Suprapubic skin (tissue), 4 donors: ENCODE measurements at regions not wholly inside any gene's neighbourhood (a gene's known extent, or its start where the extent isn't known, plus 50 kb on each side); places are given as distances from the start of the nearest gene placed in this dataset.
"Not testable (repeated sequence)": the region's sequence is repeated elsewhere in the genome, so short reads cannot be mapped to it uniquely, and the experiment has no call there.

Experiments
- DNase-seq, 2 donors: peaks; one replicate each; pipeline ENCODE4 v3.0.0-alpha.2; 2019; ENCODE audit warnings: low spot score in 2 of 2
- H3K27ac ChIP-seq: fragments of 200-600 bp; sonication (generic); one replicate; pipeline ENCODE4 v1.5.1; 2019
- H3K27me3 ChIP-seq: fragments of 200-600 bp; sonication (generic); one replicate; pipeline ENCODE4 v1.5.1; 2019
- H3K36me3 ChIP-seq: fragments of 200-600 bp; sonication (generic); one replicate; pipeline ENCODE4 v1.5.1; 2019
- H3K4me1 ChIP-seq: fragments of 200-600 bp; sonication (generic); one replicate; pipeline ENCODE4 v1.5.1; 2019
- H3K4me3 ChIP-seq: fragments of 200-600 bp; sonication (generic); one replicate; pipeline ENCODE4 v1.5.1; 2019; ENCODE audit warnings: mild to moderate bottlenecking
- H3K9me3 ChIP-seq: fragments of 200-600 bp; sonication (generic); one replicate; pipeline ENCODE4 v1.5.1; 2019
- EP300 ChIP-seq: sonication (generic); formaldehyde crosslinking; IDR thresholded peaks from one replicate; pipeline ENCODE4 v1.6.1; 2017; ENCODE audit warnings: antibody characterized with exemption
- POLR2A ChIP-seq, 2 donors: fragments of 450-650 bp; IDR thresholded peaks; one replicate each; pipeline ENCODE4 v1.6.1; 2017; ENCODE audit warnings: antibody characterized with exemption in 2 of 2, mild to moderate bottlenecking in 2 of 2, moderate library complexity in 2 of 2
- POLR2AphosphoS5 ChIP-seq, 3 donors: sonication (generic); formaldehyde crosslinking; IDR thresholded peaks; one replicate each; pipeline ENCODE4 v1.6.1; 2017; ENCODE audit warnings: antibody characterized with exemption in 3 of 3
- WGBS: methylation state at CpG from one replicate; pipeline ENCODE4 v1.1.5; 2018; 5-methylcytosine and 5-hydroxymethylcytosine counted together
- TF ChIP-seq, protein P1 (sequence below), 2 donors: fragments of 200-600 bp in 1 of 2; fragments of 450-650 bp in 1 of 2; sonication (generic) in 1 of 2; IDR thresholded peaks; one replicate each; pipeline ENCODE4 v1.5.1; 2016 to 2019; ENCODE audit warnings: antibody characterized with exemption in 2 of 2, mild to moderate bottlenecking in 1 of 2, moderate library complexity in 1 of 2

DNA sequence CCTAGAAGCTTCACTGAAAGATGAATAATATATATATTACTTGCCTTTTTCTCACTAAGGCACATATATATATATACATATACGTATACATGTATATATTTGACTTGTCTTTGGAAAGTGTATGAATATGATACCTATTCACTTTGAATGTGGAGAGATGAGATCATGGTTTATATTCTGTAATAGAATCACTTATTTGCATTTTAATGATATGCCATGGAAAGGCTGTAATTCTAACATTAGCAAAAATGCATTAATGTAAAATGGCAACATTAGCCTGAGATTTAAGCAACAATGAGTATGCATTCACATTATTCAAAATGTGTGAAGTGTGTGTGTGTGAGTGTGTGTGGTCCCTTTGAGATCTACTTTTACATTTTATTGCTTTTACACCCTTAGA lies 54.5 kb upstream of the PRKD1 start:
- H3K4me1 ChIP-seq = no peaks in the 10 kb centered on the region
- no peak for DNase-seq
- no peak overlapping the region for H3K4me3 ChIP-seq
- 93% methylated on average over 1 of the region's 1 CpG for WGBS
- H3K27me3 ChIP-seq = no peaks in the 10 kb centered on the region
- no peak for TF ChIP-seq POLR2A (IDR thresholded peaks at IDR 0.05)
- no peak for TF ChIP-seq POLR2AphosphoS5 (IDR thresholded peaks at IDR 0.05)
- TF ChIP-seq, protein P1, sequence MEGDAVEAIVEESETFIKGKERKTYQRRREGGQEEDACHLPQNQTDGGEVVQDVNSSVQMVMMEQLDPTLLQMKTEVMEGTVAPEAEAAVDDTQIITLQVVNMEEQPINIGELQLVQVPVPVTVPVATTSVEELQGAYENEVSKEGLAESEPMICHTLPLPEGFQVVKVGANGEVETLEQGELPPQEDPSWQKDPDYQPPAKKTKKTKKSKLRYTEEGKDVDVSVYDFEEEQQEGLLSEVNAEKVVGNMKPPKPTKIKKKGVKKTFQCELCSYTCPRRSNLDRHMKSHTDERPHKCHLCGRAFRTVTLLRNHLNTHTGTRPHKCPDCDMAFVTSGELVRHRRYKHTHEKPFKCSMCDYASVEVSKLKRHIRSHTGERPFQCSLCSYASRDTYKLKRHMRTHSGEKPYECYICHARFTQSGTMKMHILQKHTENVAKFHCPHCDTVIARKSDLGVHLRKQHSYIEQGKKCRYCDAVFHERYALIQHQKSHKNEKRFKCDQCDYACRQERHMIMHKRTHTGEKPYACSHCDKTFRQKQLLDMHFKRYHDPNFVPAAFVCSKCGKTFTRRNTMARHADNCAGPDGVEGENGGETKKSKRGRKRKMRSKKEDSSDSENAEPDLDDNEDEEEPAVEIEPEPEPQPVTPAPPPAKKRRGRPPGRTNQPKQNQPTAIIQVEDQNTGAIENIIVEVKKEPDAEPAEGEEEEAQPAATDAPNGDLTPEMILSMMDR (IDR thresholded peaks at IDR 0.05) = no peak
- TF ChIP-seq EP300 = no peak
- H3K27ac ChIP-seq = no peak overlapping the region
- no peaks in the 10 kb centered on the region for H3K9me3 ChIP-seq
- no peaks in the 10 kb centered on the region for H3K36me3 ChIP-seq

GRCh38 chr14:29982993-29983392 lies 55.3 kb upstream of the PRKD1 start:
- no peak for DNase-seq

GRCh38 chr14:29990344-29990857 lies 62.8 kb upstream of the PRKD1 start:
- H3K4me1 ChIP-seq, H3K27ac ChIP-seq, DNase-seq, H3K36me3 ChIP-seq, H3K4me3 ChIP-seq, H3K27me3 ChIP-seq, H3K9me3 ChIP-seq: not testable (repeated sequence)
- WGBS = 81% methylated on average over 30 of the region's 30 CpGs

More at GRCh38 chr14:29982993-29983392, 55.3 kb upstream of the PRKD1 start:
- H3K36me3 ChIP-seq = no peaks in the 10 kb centered on the region
- no peak overlapping the region for H3K4me3 ChIP-seq
- no peak overlapping the region for H3K27ac ChIP-seq
- WGBS = 73% methylated on average over 1 of the region's 1 CpG
- no peaks in the 10 kb centered on the region for H3K9me3 ChIP-seq
- no peaks in the 10 kb centered on the region for H3K27me3 ChIP-seq
- no peaks in the 10 kb centered on the region for H3K4me1 ChIP-seq
- no peak for TF ChIP-seq POLR2A (IDR thresholded peaks at IDR 0.05)
- TF ChIP-seq POLR2AphosphoS5 (IDR thresholded peaks at IDR 0.05) = no peak
- TF ChIP-seq, protein P1 (IDR thresholded peaks at IDR 0.05) = no peak
- TF ChIP-seq EP300 = no peak

DNA sequence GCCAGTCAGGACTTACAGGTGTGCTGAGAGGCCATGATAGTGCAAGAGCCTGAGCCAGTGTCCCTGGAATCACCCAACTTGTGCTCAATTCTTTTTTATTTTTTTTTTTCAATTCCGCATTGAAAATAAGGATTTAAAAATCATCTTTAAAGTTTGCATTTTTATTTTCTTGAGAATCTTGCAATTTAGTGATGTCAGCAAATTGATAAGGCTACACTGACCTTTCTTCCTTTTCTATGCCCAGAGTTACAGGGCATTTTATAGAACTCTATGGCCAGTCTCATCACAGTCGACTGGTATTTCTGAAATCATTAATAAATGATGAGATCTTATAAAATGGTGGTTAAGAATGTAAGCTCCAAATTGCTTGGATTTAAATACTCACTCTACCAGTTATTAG lies 63.3 kb upstream of the PRKD1 start:
- Histone ChIP-seq H3K27me3 (no peaks in the 10 kb centered on the region), H3K4me3 (no peak overlapping the region), H3K27ac (no peak overlapping the region), H3K4me1 (no peaks in the 10 kb centered on the region), H3K9me3 (no peaks in the 10 kb centered on the region), H3K36me3 (no peaks in the 10 kb centered on the region)
- TF ChIP-seq EP300 (no peak), POLR2AphosphoS5 (IDR thresholded peaks at IDR 0.05) (no peak), POLR2A (IDR thresholded peaks at IDR 0.05) (no peak)
- TF ChIP-seq, protein P1 (IDR thresholded peaks at IDR 0.05) = no peak
- no peak for DNase-seq
- 95% methylated on average over 2 of the region's 2 CpGs for WGBS

- Histone ChIP-seq H3K4me3 (no peak overlapping the region), H3K36me3 (no peaks in the 10 kb centered on the region), H3K9me3 (no peaks in the 10 kb centered on the region), H3K27me3 (no peaks in the 10 kb centered on the region), H3K27ac (no peak overlapping the region), H3K4me1 (no peaks in the 10 kb centered on the region)
- no peak for TF ChIP-seq EP300
- TF ChIP-seq POLR2AphosphoS5 (IDR thresholded peaks at IDR 0.05) = no peak
- no peak for TF ChIP-seq POLR2A (IDR thresholded peaks at IDR 0.05)
- TF ChIP-seq, protein P1 (IDR thresholded peaks at IDR 0.05) = no peak
- DNase-seq = no peak
- 84% methylated on average over 2 of the region's 2 CpGs for WGBS
Observed at GRCh38 chr14:29993143-29993542, 65.5 kb upstream of the PRKD1 start.

- H3K4me3 ChIP-seq = no peak overlapping the region
- H3K27ac ChIP-seq = no peak overlapping the region
- no peaks in the 10 kb centered on the region for H3K4me1 ChIP-seq
- WGBS = 46% methylated on average over 3 of the region's 3 CpGs
- no peak for DNase-seq
- H3K27me3 ChIP-seq = no peaks in the 10 kb centered on the region
- H3K9me3 ChIP-seq = no peaks in the 10 kb centered on the region
- H3K36me3 ChIP-seq = no peaks in the 10 kb centered on the region
- TF ChIP-seq, protein P1 (IDR thresholded peaks at IDR 0.05) = no peak
- TF ChIP-seq POLR2AphosphoS5 (IDR thresholded peaks at IDR 0.05) (no peak), EP300 (no peak), POLR2A (IDR thresholded peaks at IDR 0.05) (no peak)
Observed at GRCh38 chr14:29999013-29999539, 71.4 kb upstream of the PRKD1 start.
